Stromal cell of bone marrow (primary cell): ENCODE measurements at regions not wholly inside any gene's neighbourhood (a gene's known extent, or its start where the extent isn't known, plus 50 kb on each side); places are given as distances from the start of the nearest gene placed in this dataset.

ENCODE experiments used
- DNase-seq: peaks from one replicate; pipeline ENCODE4 v3.0.0-alpha.2; 2012; ENCODE audit warnings: low read depth

DNA sequence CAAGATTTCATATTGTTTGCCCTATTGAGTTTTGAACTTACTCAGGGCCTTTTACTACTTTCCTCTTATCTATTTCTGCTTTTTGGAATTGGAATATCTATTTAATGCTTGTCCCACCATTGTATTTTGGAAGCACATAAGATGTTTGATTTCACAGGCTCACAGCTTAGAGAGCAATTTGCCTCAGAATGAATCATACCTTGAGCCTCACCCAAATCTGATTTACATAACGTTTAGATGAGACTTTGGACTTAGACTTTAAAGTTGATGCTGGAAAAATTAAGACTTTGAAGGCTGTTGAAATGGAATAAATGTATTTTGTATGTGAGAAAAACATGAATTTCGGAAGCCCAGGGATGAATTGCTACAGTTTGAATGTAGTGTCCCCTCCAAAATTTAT lies 458.9 kb downstream of the CNTN6 start:
- no peak for DNase-seq

DNA sequence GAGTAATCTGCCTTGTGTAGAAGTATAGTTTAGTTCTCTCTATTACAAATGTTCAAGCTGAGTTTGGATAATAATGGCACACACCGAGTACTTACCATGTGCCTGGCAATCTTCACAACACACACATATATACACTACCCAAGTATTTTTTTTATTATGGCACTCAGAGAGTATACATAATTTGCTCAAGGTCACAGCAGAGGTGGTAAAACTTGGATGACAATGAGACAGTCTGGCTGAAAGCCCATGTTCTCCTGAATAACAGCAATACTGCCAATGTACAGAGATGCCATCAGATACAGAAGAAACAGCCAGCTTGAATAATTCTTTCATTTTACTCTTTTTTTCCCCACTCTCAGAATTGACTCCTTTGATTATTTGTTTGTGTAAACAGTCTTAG lies 460.0 kb downstream of the CNTN6 start:
- no peak for DNase-seq

DNA sequence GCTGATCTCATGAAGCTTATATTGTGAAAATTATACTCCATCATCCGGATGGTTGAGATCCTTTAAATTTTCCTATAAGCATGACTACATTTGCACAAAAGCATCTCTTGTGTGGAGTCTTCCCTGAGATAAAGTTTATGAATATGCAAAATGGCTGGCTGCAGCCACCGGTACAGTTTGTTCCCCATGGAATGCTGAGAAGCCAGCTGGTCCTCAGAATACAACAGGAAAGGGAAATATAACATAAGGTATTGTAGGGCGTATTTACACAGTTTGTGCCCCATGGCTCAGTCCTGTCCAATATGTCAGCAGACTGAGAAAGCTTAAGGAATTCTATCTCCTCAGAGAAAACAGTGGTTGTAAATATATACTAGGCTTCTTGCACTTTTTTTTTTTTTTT lies 468.6 kb downstream of the CNTN6 start:
- no peak for DNase-seq

DNA sequence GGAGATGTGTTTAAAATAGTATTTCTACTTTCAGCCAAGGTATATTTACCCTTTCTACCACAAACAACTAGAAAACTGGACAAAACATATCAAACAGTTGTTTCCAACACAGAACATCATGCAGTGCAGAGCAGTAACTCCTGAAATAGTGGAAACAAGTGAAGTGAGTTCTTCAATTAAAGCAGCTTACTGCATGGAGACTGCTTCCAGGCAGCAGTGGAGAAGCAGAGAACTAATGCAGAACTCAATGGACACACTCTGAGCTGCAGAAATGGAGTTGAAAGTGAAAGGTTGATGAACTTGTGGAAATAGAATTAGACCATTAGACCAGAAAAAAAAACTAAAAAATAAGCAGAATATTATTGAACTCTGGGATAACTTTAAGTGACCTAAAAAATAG lies 478.9 kb downstream of the CNTN6 start:
- no peak for DNase-seq

DNA sequence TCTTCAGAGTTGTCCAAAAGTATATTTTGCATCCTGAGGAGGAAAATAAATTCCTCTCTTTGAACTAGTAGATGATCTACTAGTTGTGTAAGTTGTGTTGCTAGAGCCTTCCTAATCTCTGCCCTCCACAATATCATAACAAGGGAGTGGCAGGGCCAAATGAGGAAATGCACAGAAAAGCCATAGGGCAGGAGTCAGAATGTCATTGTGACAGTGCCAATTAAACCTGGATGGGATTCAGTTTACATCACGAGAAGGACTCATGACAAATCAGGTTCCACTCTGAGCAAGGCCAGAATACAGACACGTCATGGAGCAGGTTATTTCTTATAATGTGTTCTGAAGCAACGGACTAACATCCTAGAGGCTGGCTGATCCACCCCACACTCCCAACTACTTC lies 483.2 kb downstream of the CNTN6 start:
- DNase-seq = no peak

DNA sequence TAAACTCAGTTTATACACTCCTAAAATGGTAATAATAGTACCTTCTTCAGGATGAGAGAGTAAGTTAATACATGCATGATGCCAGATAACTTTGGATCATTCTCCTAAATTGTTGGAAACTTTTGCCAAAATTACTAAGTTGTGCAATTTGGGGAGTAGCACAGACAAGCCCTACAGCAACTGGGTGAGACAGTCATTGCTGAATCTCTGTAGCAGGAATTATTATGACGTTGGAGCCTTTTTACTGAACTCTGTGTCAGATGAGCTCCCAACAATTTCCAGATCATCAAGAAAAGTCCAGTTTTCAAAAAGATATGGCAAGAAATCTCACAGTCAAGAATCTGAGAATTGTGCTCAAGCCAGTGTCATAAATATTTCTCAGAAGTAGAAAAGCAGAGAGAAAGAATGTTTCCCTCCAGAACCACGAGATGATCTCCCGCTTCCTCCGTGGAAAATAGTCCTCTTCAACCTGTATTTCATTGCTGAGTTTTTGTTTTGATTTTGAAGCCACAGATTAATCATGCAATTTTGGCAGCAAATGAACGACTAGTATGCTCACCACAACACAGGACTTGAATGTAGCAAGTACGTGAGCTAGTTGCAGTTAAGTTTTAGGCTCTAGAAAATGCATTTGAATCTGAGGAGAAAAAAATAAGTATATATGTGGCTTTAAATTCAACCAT lies 485.4 kb downstream of the CNTN6 start:
- DNase-seq = peak; percentile 1

DNA sequence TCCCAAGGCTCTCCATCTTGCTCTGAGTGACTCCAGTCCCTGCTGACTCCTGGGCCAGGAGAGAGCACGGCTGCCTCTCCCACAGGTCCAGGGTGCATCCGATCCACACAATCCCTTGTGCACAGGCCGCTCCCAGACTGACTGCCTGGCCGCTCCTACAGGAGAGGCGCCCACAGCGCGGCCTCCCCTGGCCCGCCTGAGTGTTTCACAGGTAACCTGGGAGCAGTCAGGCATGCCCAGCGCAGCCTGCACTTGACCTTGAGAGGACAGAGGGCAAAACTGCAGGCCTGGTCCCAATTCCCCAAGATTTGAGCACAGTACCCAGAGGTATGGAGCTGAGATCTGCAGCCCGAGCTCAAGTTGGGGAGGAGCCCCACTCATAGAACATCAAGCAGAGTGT lies 490.2 kb downstream of the CNTN6 start:
- no peak for DNase-seq

DNA sequence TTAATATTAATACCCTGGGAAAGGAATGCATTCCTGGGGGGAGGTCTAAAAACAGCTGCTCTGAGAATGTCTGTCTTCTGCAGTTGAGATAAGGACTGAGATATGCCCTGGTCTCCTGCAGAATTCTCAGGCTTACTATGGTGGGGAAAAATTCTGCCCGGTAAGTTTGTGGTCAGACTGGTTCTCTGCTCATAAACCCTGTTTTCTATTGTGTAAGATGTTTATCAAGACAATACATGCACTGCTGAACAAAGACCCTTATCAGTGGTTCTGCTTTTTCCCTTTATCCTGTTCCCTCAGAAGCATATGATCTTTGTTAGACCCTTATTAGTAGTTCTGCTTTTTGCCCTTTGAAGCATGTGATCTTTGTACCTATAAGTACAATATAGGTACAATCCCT lies 494.6 kb downstream of the CNTN6 start:
- DNase-seq = no peak

DNA sequence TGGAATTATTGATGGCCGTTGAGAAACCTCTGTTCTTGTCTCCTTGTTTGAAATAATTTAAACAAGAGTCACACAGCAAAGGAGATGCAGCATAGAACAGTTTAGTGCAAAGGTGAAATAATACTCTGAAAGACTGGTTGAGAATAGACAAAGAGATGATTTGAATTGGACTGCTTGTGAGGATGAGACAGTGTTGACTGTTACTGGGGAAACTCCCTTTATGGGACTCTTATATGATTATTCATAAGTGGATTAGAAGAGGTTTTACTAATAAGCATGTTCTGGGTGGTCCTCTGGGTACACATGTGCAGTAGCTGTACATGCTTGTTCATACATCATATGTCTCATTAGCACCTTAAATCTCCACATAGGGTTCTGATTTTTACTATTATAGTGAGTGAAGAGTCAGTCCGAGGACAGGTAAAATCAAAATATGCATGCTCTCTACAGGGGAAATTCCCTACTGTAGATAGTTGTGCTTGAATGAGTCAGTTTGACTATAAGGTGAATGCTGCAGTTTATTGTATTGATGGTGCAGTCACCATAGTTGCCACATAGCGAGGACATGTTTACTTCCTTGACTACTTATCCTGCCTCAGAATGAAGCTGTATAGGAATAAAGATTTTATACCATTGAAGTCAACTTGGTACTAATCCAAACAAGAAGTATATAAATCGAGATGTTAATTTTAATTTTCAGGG lies 498.7 kb downstream of the CNTN6 start:
- DNase-seq = no peak

DNA sequence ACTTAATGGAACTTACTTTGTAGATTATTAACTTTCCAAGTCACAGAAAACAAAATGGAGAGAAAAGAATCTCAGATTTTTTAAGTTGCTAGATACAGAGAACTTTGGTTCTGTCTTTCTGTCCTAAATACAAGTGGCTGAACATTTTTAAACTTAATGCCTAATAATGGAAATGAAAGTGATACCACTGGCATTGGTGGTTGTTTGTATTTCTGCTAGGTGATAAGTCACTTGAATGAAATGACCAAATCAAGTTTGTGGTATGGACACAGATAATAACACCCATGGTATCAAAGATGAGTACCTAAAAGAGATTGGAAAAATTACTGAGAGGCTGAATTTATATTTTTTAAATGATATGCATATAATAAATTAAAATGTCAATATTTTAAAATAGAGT lies 502.1 kb downstream of the CNTN6 start:
- no peak for DNase-seq

DNA sequence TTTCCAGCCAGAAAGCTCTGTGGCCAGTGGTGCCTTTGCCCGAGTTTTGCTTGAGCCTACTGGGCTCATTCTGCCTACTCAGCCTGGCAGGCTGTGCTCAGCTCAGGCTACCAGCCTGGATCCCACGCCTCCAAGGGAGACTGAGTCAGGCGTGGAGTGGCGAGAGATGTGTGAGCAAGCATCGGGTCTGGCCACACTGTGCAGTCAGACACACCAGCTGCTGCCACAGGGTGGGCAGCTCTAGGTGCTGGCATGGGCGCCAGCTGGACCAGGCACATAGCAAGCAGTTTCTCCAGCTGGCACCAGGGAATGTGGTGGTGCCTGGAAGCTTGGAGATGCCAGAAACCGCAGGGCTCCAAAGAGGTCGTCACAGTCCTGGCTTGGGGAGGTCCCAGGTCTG lies 498.5 kb upstream of the CNTN4 start:
- no peak for DNase-seq

DNA sequence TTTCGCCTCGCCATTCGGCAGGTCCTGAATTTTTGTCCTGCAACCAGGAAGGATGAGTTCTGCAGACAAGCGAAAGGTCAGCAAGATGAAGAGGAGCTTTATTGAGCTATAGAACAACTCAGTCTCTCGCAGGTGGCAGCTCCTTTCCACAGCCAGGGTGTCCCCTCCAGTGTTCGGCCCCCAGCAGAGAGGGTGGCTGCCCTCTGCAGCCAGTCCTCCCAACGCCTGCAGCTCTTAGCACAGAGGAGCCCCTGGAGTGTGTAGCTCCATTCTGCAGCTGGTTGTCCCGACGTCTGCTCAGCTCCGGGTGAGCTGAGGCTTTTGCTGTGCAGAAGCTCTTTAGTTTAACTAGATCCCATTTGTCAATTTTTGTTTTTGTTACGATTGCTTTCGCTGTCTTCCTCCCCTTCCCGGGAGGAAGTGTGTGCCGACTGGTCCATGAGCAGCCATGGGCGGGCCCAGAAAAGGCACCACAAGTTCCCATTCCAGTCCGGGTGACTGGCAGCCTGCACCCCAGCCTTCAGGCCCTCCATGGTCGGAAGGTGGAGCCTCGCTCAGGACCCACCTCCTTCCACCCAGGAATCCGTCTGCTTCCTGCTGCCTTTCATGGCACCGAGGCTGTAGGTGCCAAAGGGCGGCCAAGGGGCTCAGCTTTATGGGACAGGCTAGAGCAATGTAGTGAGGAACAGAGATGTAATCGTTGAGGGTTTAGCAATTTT lies 497.8 kb upstream of the CNTN4 start:
- no peak for DNase-seq

DNA sequence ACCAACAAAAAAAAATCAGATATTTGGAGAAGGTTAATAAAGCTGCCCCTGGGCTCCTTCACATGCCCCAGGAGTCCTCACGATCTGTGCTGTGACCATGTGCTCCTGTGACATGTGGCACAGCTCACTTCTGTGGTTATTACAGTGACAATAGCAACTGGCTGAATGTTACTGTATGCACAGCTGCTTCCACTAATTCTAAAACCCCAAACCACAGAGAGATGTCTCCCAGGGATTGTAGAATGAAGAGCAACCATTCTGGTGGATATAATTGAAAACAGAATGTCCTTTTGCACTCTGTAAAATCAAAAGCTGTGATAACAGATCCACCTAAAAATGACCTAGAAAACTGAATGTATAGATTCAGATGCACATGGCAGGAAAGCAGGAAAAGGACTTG lies 489.2 kb upstream of the CNTN4 start:
- DNase-seq = no peak

DNA sequence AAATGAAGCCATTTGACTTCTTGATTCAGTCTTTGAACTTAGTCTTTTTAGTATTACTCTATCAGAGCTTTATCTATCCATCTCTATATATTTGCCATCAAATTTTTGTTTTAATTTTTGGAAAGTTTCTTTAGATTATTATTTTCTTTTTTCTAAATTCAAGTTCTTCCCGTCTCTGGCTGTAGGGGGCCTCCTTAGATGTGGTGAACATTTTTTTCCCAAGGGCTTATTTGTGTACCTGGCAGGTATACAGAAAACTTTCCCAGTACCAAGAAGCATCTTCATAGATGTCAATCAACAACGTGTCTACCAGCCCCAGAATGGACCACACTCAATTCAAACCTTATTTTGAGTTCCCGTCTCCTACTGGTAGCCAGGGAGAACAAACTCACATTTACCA lies 486.8 kb upstream of the CNTN4 start:
- DNase-seq = no peak

DNA sequence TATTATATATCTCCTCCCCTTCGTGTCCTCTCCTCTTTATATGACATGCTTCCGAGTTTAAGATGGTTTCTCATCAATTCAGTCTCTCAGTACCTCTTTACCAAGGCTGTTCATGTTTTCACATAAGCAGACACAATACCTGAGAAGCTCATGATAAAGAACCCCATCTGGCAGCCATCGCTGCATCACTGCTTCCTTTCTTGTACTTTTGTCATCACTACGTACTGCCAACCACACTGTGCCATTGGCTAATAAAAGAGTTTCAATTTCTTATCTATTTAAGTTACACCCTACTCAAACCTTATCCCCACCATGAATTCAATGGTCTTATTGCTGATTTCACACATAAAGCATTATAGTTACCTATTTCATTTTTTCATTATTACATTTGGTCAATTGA lies 484.7 kb upstream of the CNTN4 start:
- DNase-seq = no peak

DNA sequence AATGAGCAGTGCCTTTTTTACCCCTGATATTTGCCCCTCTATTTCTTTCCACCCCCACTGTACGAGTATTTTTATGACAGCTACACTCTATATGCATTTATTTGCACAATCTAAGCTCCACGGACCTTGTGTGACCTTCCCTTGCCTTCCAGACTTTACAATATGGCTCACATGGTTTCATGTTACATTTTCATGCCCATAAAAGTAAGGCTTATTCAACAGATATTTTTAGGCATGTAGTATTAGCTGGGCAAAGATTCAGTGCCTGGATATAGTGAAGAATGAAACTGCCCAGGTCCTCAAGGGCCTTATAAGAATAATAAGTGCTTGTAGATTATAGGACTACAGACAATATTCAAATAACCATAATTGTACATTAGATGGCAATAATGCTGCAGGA lies 481.9 kb upstream of the CNTN4 start:
- no peak for DNase-seq

DNA sequence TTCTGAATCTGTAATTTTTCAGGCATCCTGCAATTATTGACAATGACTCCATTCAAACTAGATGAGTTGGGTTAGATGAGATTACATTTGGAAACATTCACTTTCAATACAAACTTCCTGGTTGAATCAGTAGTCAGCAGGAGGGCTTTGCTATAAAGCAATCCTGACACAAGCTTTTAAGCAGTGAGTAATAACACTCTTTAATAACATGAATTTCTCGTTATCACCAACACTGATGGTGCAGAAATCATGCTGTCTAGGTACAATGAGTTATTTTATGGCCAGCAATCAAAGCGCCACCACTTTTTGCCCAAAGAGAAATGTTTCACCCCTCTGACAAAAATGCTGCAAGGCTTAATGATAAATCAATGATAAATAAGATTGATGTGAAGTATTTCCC lies 474.8 kb upstream of the CNTN4 start:
- no peak for DNase-seq

DNA sequence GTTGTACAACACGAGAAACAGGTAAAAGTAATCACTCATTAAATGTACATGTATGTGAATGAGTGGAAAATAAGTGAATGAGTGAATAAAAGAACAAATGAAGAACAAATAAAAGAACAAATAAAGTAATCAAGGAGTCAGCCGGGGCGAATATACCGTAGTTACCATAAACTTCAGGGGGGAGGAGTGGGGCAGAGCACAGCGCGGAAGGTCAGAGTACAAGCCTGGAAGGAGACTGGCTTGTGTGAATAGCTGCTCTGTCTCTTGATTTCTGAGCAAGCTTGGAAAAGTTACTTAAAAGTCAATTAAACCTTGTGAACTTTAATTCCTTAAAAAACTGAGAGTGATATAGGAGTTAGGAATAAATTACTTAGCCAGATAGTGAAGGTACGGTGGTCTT lies 466.5 kb upstream of the CNTN4 start:
- DNase-seq = no peak

DNA sequence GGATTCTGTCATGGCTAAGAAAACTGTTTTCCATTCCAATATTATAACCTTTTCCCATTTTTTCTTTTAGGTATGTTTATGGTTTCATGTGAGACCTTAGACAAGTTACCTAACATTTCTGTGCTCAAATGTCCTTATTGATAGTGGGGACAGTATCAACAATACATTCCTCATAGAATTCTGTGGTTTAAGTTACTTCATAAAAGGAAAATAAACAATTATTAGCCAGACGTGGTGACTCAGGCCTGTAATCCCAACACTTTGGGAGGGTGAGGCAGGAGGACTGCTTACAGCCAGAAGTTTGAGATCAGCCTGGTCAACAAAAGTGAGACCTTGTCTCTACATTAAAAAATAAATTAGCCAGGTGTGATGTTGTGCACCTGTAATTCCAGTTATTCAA lies 436.8 kb upstream of the CNTN4 start:
- no peak for DNase-seq

DNA sequence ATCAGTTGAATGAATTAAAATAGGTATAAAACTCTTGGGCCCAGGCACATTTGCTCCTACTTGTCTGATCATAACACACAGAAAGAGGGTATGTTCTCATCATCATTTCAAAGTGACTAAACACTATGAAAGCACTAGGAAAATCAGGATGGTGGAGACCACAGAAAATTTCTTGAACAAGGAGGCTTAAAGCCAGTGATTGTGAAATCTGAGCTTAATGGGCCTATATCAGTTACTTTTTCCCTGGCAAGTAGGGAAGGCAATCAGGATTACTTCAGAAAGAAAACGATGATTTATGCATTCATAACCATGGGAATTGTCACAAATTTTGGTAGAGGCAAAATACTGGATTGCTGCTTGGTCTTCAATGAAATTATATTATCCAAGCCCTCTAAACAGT lies 434.4 kb upstream of the CNTN4 start:
- DNase-seq = no peak

DNA sequence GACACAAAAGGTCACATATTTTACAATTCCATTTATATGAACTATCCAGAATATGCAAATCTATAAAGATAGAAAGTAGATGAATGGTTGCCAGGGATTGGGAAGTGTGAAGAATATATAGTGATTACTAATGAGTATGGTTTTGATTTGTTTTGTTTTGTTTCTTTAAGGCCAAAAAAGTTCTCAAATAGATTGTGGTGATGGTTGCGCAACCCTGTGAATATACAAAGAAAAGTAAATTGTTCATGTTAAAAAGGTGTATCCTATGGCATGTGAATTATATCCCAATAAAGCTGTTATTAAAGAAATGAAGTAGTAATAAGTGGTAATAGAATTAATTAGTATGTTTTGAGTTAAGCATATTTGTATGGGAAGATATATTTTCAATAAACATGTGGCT lies 431.8 kb upstream of the CNTN4 start:
- DNase-seq = no peak

DNA sequence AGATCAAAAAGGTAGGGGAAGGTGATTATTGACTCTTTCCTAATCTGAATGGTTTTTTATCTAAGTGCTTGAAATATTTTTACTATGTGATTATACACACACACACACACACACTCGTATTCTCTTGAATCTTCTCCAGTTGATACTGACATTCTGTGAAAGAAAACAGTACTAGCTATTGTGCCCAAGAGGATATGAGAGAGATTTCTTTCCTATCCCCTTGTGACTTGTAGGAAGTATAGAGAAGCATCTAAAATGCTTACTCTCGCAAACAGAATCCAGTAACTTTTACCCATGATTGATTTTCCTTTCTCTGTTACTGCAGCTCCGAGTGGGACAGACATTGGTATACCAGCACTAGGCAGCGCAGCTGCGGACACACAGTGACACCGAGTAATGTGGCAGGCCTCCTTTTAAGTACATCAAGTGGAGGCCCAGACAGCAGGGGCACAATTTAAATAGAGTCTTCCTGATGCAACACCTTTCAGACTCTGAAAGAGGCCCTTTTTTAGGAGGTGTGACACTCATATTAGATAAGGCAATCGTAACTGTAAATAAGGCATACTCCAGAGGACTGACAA lies 421.0 kb upstream of the CNTN4 start:
- DNase-seq = no peak

DNA sequence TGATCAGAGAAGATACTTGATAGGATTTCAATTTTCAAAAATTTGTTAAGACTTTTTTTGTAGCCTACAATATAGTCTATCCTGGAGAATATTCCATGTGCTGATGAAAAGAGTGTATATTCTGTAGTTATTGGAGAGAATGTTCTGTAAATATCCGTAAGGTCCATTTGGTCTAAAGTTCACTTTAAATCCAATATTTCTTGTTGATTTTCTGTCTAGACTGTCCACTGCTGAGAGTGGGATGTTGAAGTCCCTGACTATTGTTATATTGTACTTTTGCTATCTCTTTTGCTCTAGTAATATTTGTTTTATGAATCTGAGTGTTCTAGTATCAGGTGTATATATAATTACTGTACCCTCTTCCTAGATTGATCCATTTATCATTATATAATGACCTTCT lies 406.2 kb upstream of the CNTN4 start:
- DNase-seq = no peak
